ENCODE measurements at regions not wholly inside any gene's neighbourhood (a gene's known extent, or its start where the extent isn't known, plus 50 kb on each side); places are given as distances from the start of the nearest gene placed in this dataset.

DNA sequence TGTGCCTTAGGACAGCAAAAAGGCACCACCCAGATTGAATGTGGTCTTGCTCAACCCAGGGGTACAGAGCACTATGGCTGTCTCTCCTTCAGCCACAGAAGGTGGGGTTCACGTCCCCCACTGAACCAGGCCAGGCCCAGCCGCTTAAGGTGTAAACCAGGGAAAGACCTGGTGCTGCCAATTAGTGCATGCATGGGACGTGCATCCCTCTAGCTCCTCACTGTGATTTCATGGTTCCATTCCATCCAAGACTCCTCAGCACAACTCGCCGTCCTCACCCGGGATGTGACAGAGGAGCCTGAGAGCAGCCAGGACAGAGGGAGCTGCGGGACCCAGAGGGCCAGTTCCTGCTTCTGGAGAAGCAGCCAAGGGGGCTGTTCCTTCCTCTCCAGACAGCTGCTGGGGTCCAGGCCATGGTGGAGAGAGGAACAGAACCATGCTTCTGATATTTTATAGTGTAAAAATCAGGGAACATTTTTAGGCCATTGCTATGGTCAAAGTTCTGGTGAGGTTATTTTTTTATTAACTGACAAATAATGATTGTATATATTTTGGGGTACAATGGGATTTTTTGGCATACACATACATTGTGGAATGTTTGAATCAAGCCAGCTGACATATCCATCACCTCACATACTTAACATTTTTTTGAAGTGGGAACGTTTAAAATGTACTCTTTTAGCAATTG is 492.2 kb upstream of the B3GAT1 start (continued):
- TF ChIP-seq, protein P1, sequence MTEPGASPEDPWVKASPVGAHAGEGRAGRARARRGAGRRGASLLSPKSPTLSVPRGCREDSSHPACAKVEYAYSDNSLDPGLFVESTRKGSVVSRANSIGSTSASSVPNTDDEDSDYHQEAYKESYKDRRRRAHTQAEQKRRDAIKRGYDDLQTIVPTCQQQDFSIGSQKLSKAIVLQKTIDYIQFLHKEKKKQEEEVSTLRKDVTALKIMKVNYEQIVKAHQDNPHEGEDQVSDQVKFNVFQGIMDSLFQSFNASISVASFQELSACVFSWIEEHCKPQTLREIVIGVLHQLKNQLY (CRISPR knock-in tag; IDR thresholded peaks at IDR 0.05): no peak

- H3K27ac Mint-ChIP-seq: no peak overlapping the region
- H3K9me3 Mint-ChIP-seq: 0 out of 2 replicates have a peak, but pooled peaks cover 3% of the 10 kb centered on the region
- DNase-seq (ENCODE audit: low spot score) (no peak), ATAC-seq (no peak)
- H3K4me1 Mint-ChIP-seq: peaks cover 7% of the 10 kb centered on the region
- ChIA-PET CTCF (no interaction called here), POLR2A (interaction anchor here (0.7 kb wide), 1 partner anchor 175 kb away, joined by 3 read pairs; no protein-coding TSS in a partner anchor)
- TF ChIP-seq, protein P2, sequence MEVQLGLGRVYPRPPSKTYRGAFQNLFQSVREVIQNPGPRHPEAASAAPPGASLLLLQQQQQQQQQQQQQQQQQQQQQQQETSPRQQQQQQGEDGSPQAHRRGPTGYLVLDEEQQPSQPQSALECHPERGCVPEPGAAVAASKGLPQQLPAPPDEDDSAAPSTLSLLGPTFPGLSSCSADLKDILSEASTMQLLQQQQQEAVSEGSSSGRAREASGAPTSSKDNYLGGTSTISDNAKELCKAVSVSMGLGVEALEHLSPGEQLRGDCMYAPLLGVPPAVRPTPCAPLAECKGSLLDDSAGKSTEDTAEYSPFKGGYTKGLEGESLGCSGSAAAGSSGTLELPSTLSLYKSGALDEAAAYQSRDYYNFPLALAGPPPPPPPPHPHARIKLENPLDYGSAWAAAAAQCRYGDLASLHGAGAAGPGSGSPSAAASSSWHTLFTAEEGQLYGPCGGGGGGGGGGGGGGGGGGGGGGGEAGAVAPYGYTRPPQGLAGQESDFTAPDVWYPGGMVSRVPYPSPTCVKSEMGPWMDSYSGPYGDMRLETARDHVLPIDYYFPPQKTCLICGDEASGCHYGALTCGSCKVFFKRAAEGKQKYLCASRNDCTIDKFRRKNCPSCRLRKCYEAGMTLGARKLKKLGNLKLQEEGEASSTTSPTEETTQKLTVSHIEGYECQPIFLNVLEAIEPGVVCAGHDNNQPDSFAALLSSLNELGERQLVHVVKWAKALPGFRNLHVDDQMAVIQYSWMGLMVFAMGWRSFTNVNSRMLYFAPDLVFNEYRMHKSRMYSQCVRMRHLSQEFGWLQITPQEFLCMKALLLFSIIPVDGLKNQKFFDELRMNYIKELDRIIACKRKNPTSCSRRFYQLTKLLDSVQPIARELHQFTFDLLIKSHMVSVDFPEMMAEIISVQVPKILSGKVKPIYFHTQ (CRISPR knock-in tag; IDR thresholded peaks at IDR 0.05): no peak
- TF ChIP-seq, protein P3, sequence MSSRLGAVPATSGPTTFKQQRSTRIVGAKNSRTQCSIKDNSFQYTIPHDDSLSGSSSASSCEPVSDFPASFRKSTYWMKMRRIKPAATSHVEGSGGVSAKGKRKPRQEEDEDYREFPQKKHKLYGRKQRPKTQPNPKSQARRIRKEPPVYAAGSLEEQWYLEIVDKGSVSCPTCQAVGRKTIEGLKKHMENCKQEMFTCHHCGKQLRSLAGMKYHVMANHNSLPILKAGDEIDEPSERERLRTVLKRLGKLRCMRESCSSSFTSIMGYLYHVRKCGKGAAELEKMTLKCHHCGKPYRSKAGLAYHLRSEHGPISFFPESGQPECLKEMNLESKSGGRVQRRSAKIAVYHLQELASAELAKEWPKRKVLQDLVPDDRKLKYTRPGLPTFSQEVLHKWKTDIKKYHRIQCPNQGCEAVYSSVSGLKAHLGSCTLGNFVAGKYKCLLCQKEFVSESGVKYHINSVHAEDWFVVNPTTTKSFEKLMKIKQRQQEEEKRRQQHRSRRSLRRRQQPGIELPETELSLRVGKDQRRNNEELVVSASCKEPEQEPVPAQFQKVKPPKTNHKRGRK (CRISPR knock-in tag; IDR thresholded peaks at IDR 0.05; ENCODE audit: borderline replicate concordance): no peak
- TF ChIP-seq PRRX2 (CRISPR knock-in tag; IDR thresholded peaks at IDR 0.05) (no peak), SP1 (CRISPR knock-in tag; conservative IDR thresholded peaks at IDR 0.05) (no peak), SMAD4 (CRISPR knock-in tag; IDR thresholded peaks at IDR 0.05) (no peak)
- H3K27me3 Mint-ChIP-seq (ENCODE audit: low read depth): peaks cover 4% of the 10 kb centered on the region; the same call in 1 of the 2 replicates
- no peak overlapping the region for H3K4me3 Mint-ChIP-seq
- 0 out of 2 replicates have a peak, but pooled peaks cover 5% of the 10 kb centered on the region for H3K36me3 Mint-ChIP-seq
Measured at GRCh38 chr11:134901955-134902918, 490.2 kb upstream of the B3GAT1 start.

- DNase-seq (ENCODE audit: low spot score) (no peak), ATAC-seq (peak; percentile 80)
- Mint-ChIP-seq H3K27ac (no peak overlapping the region), H3K27me3 (ENCODE audit: low read depth) (peaks cover 2% of the 10 kb centered on the region; the same call in 1 of the 2 replicates), H3K9me3 (0 out of 2 replicates have a peak, but pooled peaks cover 3% of the 10 kb centered on the region), H3K4me1 (peaks cover 7% of the 10 kb centered on the region), H3K36me3 (0 out of 2 replicates have a peak, but pooled peaks cover 5% of the 10 kb centered on the region), H3K4me3 (no peak overlapping the region)
- POLR2A ChIA-PET: interaction anchor here (0.7 kb wide), 1 partner anchor 174 kb away, joined by 3 read pairs; no protein-coding TSS in a partner anchor
- CTCF ChIA-PET: no interaction called here
- TF ChIP-seq, protein P4, sequence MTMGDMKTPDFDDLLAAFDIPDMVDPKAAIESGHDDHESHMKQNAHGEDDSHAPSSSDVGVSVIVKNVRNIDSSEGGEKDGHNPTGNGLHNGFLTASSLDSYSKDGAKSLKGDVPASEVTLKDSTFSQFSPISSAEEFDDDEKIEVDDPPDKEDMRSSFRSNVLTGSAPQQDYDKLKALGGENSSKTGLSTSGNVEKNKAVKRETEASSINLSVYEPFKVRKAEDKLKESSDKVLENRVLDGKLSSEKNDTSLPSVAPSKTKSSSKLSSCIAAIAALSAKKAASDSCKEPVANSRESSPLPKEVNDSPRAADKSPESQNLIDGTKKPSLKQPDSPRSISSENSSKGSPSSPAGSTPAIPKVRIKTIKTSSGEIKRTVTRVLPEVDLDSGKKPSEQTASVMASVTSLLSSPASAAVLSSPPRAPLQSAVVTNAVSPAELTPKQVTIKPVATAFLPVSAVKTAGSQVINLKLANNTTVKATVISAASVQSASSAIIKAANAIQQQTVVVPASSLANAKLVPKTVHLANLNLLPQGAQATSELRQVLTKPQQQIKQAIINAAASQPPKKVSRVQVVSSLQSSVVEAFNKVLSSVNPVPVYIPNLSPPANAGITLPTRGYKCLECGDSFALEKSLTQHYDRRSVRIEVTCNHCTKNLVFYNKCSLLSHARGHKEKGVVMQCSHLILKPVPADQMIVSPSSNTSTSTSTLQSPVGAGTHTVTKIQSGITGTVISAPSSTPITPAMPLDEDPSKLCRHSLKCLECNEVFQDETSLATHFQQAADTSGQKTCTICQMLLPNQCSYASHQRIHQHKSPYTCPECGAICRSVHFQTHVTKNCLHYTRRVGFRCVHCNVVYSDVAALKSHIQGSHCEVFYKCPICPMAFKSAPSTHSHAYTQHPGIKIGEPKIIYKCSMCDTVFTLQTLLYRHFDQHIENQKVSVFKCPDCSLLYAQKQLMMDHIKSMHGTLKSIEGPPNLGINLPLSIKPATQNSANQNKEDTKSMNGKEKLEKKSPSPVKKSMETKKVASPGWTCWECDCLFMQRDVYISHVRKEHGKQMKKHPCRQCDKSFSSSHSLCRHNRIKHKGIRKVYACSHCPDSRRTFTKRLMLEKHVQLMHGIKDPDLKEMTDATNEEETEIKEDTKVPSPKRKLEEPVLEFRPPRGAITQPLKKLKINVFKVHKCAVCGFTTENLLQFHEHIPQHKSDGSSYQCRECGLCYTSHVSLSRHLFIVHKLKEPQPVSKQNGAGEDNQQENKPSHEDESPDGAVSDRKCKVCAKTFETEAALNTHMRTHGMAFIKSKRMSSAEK (CRISPR knock-in tag; IDR thresholded peaks at IDR 0.05; ENCODE audit: borderline replicate concordance): no peak
- no peak for TF ChIP-seq IRF1 (CRISPR knock-in tag; IDR thresholded peaks at IDR 0.05)
- TF ChIP-seq ZNF416 (CRISPR knock-in tag; IDR thresholded peaks at IDR 0.05): no peak
- TF ChIP-seq CREB1 (CRISPR knock-in tag; IDR thresholded peaks at IDR 0.05): no peak
- no peak for TF ChIP-seq ZNF263 (CRISPR knock-in tag; IDR thresholded peaks at IDR 0.05; ENCODE audit: low read depth)
Measured at GRCh38 chr11:134901542-134901941, 489.5 kb upstream of the B3GAT1 start.

Data from WTC11 (cell line).